HG02852 (cell line): ENCODE measurements at regions not wholly inside any gene's neighbourhood (a gene's known extent, or its start where the extent isn't known, plus 50 kb on each side); places are given as distances from the start of the nearest gene placed in this dataset.

Source experiments
- ATAC-seq: cut with Tn5 transposase; IDR thresholded peaks from one replicate; pipeline ENCODE4 v1.9.1; 2021; ENCODE audit warnings: mild to moderate bottlenecking, moderate library complexity; ENCODE audit not compliant: unreplicated experiment

DNA sequence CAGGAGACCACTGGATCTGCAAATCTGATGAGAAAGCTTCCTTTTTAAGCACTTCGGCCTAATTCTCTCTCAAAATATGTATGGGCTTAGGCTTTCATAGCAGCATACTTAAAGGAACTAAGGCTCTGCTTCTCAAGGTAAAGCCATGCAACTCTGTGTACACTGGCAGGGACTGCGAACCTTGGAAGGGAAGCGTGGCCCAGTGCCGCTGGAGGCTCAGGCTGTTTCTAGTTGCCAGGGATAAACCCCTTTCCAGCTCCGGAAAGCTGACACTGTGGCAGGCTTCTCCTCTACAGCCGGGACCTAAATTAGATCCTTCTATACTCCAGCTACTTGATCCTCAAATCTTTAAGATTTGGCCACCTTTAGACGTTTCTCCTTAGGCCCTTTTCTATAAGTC, 1091.3 kb upstream of the TENM3 start:
- ATAC-seq: no peak

DNA sequence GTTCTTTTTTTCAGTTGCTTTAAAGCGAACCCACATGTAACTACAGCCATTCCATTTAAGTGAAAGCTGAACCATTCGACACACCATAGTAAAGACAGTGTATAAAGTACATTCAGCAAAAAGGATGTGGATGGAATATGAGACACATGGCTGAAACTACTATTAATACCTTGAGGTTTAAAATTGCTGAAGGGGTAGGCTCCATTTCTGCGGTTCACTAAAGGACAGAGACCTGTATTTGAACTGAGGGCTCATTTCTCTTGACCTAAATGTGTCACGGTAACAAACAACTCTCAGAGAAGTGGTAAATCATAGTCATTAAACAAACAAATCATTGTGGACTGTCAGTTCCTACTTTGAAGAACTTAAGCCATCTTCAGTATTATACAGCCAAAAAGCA, 1085.6 kb upstream of the TENM3 start:
- no peak for ATAC-seq

DNA sequence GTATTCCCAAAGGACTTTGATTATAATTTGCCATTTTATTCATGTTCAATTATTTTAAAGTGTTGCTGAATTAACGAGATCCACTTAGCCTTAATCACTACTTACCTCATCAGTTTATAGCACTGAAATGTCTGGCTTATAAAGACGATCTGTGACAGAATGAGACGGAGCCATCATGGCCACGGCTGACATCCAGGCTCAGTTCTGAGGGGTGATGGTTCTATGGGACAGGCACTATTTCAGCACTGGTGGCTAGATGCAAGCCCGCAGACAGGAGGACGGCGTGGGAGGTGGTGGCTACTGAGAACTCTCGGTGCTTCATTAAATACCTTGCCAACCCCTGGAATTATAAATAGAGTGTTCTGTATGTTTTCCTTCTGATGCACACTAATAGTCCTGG, 1084.2 kb upstream of the TENM3 start:
- no peak for ATAC-seq

DNA sequence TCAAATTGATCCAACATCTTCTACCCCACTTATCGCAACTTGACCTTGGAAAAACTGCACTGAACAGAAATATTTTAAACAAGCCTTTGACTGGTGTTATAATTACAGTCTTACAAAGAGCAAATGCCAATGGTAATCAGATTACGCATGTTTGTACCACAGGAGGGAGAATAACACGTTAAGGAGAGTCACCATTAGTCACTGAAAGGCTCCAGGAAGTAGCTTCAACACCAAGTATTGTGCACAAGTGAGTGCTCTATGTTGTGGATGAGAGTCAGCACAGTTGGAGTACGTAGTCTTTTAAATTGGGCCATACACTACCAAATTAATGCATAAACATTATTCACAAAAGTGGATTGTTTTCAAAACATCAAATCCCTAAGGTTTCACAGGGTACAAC, 1081.5 kb upstream of the TENM3 start:
- ATAC-seq: no peak

DNA sequence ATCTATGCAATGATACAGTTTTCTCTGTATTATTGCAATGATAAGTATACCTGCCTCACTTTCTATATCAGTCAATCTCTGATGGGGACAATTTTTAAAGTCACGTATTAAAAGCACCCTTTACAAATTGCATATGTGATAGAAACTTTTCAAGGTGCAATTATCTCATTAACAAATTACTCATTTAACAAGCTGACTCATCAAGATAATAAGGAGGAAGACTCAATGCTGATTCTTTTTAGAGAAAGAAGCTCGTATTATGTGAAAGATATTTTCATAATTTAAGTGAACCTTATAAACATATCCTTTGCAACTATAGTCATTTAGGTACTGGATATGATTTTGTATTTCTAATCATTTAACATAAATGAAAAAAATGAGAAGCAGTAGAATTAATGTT, 1080.9 kb upstream of the TENM3 start:
- no peak for ATAC-seq

DNA sequence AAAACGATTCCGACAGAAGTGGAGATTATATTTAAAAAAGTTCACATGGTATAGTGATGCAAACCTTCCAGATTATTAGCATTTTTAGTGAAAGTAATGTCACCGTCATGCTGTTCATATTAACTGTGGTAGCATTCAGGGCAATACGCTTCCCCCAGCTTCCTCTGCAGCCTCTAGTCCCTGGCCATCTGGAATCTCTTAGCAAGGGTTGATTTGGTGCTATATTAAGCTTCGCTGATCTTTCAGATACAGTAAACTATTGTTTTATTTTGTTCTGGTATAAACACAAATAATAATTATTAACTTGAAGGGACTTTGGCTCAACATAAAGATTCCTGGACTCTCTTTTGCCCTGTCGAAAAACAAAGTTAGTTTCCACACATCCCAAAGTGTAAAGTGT, 1080.5 kb upstream of the TENM3 start:
- ATAC-seq: no peak

DNA sequence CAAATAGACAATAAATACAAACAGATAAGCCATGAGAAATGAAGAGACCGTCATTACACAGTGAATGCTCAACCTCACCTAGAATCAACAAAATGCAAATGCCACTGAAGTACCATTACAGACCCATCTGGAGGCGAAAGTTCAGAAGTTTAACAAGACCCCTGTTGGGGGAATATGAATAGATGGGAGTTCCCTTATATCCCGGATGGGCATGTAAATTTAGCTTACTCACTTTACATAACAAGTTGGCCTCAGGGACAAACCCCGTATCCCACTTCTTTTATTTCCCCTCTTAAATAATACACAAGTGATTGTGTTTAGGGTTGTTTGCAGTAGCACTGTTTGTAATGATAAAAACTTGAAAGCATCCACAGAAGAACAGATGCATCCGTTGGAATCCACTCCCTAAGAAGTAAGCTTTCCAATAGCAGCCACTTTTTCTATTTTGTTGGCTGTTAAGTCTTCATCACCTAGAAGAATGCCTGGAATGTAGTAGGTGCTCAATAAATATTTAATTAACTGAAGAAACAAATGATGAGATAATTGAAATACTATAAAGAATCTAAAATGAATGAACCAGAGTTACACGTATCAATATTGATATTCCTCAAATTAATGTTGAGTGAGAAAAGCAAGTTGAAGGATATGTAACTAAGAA, 1076.3 kb upstream of the TENM3 start:
- ATAC-seq: no peak

DNA sequence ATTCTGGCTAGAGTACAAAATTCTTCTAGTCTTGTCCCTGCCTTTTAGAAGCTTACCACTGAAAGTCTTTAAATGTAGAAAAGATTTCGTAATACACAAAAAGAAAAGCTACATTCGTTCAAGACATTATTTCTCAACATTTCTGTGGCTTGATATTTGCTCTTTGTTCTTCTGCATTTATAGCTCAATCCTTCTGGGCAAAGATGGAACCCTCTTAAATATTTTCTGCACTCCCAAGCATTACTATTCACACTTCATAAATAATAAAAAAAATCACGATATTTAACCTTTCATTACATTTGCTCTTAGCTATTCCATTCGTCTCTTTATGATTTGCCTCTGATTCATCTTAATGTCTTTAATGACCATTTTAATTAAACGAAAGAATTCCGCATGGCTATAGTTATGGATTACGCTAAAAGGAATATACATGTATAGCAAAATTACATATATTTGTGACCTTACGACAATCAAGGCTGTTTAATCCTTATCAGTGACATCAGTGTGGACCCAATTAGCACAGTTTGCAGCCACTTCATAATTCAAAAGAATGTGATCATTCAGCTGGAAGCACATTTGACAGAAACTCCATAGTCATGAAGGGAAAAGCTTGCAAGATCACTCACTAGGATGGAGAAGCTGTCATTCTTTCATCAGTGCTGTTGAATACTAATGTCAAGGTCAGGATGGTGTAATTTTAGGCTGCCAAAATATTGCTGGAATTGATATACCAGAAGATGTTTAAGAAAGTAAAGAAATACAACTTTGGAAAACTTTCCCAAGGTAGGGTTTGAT, 1075.0 kb upstream of the TENM3 start:
- ATAC-seq: no peak

DNA sequence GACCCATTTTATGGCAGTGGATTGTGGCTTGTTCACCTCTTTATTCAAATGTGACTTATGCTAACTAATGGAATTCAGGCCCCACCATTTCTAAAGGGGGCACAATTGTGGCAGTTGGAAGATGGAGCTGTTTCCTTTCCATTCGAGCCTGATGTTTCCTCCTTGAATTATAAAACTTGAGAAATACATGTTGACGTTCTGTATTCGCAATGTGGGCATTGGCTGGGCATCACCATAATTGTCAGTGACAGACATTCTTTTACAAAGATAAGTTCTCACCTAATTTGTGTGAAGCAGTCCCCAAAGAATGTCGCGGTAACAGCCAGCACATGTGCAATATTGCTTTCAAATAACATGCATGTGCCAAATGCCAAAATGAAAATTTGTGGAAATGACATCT, 1070.2 kb upstream of the TENM3 start:
- no peak for ATAC-seq

DNA sequence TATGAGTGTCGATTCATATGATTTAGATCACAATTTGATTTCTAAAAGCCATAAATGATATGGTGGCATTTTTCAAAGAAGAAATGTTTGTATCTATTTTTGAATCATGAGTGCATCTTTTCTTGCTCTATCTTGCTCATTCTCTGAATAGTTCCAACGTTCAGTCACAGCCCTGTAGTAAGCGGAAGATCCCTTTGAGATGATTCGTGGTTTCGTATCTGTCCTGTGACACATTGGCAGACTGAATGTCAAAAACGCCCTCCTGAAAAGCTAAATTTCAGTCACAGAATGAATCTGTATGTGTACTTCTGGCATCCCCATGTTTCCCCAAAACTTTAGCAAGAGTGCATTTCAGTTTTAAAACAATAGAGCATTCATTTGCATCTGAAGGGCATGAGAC, 1066.9 kb upstream of the TENM3 start:
- no peak for ATAC-seq

DNA sequence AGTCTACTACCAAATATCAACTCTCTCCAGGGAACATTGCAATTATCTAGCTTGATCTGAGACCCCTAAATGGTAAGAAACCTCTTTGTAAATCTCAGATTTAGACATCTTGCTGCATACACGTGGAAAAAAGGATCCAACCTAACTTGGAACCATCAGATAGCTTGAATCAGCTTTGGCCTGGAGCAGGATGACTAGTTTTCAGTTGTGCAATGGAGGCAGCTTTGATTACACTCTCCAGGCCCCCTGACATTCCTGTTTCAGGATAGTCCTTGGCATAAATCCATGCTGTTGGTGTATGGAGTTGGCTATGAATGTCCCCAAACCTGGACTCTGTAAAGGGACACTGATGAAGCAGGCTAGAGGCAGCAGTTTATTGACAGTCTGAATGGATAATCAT, 1061.9 kb upstream of the TENM3 start:
- ATAC-seq: no peak

DNA sequence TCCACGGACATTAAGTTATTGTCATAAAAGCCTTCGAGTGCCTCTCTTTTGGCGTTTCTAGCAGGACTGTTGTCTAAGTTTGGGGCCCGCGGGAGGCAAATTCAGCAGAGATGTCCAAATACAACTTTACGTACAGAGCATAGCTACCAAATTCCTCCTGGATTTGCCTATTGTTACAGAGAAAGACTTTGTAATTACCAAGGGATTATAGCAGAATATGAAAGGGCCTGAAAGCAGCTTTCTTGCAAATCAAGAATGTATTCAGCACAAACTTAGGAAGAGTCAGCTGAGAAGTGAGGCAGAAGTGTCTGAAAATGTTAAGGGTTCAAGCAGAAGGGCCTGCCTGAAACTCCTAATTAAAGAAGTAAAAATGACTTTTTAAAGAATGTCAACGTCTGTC, 1053.5 kb upstream of the TENM3 start:
- no peak for ATAC-seq

DNA sequence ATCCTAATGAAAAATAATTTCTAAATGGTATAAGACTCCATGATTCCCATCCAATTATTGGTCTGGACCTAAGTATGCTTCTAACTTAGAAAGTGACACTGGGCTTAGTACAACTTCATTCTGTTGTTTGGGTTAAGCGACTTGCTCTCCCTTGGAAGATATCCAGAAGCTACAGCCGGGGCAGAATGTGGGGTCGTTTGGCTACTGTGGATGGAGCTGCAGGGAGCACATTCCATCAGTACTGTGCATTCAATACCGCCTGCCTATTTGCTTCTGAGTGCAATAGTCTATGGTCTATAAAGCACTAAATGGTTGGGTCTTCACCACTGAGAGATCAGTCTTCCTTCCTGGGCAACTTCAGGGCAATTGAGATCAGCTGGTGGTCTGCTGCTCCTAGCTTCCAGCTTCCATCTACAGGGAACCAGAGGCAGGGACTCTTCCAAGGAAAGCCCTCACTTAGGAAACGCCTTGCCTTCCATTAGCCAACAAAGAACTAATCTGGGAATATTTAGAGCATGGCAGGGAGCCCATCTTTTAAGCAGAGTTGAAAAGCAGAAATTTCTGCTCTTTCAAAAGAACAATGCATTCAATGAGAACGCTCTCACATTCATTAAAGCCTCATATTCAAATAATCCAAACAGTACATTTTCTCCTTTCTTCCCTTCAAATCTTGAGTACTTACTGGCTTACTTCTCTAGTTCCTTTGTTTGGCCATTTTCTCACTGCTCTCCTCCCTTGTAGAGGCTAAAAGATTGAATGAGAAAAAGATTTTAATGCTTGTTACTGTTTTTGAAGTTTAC, 1049.9 kb upstream of the TENM3 start:
- ATAC-seq: no peak

DNA sequence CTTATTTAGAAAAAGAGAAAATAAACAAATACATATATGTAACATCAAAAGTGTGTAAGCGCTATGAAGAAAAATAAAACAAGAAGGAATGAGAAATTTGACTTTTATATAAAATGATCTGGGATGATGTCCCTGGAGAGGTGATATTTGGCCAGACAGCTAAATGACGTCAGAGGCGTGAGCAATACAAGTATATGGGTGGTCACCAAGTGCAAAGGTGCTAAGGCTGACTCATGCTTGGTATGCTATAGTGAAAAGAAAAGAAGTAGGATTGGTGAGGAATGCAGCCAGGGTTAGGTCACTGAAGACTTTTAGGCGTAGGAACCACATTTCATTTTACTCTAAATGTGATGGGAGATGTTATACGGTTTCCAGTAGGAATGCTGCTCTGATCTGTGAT, 1049.1 kb upstream of the TENM3 start:
- no peak for ATAC-seq

DNA sequence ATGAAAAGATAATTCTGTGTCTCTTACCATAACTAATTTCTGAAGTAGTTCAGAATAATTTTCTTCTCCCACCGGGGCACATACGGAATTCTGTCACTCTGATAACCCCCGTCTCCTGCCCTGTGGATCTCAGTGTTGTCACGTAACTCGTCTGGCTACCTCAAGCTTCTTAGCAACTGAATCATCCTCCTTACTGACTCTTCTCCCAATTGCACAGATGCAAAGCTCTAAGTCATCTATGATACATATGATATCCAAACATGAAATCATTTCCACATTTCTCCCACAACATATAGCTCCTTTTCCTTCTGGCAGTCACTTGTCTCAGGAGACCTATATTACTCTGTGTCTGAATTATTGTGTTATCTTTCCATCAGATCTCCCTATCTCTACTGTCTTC, 1043.1 kb upstream of the TENM3 start:
- no peak for ATAC-seq

DNA sequence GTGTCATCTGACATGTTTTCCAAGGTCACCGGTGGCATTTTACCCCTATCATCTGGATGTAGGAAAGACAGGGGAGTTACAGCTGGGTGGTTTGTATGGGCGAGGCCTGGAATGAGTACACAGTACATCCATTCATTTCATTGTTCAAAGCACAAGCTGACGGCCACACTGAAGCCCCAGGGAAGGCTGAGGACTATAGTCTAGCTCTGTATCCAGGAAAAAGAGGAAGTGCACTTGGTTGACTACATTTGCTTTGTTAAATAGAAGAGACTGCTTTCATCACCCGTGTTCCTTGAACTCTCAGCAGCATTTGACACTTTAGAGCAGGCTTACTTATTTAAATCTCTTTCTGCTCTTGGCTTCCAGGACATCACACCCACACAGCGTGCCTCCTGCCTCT, 1041.0 kb upstream of the TENM3 start:
- ATAC-seq: no peak

DNA sequence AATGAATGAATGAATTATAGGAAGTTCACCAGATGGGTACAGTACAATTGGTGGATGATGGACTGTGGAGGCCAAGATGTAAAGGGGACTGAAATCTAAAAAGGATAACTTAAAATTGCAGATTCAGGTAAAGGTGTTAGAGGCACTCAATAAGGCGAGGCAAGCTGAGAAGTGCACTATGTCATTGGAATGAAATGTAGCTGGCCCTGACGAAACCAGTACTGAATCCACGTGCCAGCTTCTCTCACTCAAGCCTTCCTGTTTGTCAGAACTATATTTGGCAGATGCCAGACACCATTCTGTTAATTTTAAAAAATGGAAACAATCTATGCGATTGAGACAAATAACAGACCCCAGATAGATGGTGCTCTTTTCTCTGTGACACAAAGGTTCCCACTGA, 1039.1 kb upstream of the TENM3 start:
- ATAC-seq: no peak

DNA sequence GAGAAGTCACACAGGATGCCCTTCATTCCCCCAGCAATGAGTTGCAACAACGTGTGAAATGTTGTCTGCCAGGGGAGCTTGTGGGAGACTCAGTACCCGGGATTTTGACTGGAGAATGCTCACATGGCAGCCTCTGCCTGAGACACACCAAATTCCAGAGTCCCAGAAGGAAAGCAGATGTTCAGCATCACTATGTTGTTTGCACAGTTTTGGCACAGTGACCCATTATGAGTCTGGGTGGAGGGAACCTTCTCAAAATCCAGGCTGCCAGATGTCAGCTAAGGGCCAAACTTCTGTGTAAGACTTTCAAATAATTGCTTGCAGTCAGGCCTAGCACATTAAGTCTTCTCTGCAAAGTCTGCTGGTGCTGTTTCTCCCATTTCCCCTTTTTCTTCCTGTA, 1029.7 kb upstream of the TENM3 start:
- no peak for ATAC-seq

DNA sequence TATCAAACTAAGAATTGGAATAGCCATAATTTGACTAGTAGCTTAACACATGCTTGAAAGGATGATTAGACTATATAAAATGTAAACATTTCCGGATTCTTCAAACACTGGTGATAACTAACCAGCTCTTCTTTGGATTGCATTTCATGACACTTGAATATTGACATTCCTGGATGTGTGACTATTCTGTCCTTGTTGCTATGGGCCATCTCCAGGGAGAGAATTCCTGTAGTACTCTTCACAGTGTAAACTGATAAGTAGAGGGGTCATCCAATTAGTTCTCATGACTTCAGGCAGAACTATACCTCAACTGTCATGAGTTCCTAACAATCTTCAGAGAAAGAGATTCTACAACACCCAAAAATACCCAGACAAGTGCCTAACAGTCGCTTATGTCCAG, 1026.7 kb upstream of the TENM3 start:
- no peak for ATAC-seq

DNA sequence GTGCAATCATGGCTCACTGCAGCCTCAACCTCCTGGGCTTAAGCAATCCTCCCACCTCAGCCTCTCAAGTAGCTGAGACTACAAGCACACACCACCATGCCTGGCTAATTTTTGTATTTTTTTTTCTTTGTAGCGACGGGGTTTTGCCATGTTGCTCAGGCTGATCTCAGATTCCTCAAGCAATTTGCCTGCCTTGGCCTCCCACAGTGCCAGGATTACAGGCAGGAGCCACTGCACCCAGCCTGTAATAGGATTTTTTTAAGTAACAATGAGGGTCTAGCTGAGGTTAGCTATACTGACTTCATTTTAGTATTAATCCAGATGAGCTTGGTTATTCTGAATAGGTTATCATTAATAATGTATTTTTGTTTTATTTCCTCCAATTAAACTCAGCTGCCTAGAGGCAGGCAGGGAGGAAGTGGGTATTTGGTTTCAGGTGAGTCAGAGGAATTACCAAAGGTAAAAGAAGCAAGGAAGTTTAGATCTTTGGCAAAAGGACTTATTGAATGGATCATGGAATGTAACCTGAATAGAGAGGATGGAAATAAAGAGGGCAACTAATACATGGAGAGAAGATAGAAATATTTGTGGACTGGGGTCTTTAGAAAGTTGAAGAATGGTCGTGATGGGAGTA, 1023.3 kb upstream of the TENM3 start:
- no peak for ATAC-seq

DNA sequence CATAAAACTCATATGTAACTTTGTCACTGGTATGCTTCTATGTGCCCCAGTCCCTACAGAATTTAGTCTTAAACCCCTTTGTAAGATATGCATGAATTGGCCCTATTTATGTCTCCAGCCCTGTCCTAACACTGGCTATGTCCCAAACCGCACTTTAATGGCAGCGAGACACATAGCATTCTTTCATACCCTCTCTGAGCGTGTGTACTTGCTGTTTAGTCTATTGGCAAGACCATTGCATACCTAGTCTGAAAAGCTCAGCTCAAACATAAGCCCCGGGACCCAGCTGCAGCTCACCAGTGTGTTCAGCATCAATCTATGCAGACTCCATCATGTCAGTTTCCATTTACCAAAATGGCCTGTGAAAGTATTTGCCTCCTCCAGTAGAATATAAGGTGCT, 1018.4 kb upstream of the TENM3 start:
- ATAC-seq: no peak
